ENCODE measurements at regions not wholly inside any gene's neighbourhood (a gene's known extent, or its start where the extent isn't known, plus 50 kb on each side); places are given as distances from the start of the nearest gene placed in this dataset.
A peak's percentile ranks its signal among the peaks of the same experiment; 100 is the strongest.

DNA sequence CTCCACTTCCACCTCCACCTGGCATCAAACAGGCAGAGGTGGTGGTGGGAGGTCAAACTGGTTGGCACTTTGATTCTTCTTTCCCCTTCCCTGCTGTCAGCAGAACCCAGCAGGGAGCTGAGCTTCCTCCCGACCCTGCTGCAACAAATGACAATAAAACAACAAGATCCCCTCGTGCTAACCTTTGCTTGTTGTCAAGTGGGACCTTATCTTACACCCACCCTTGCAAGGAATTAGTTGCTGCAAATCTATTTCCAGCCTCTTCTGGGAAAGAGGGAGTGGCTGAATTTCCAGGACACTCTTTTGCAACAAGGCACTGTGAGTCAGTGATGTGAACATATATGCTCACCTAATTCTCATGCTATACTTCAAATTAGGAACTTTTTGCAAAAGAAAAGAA is 655.1 kb downstream of the DSC3 start:
- H3K14ac ChIP-seq (ENCODE audit: insufficient read length), result no peak overlapping the region
- no peak overlapping the region for H2AK5ac ChIP-seq (ENCODE audit: low read depth, low read length)
- no peak overlapping the region for H3K23ac ChIP-seq (ENCODE audit: insufficient read length)
- DNase-seq (ENCODE audit: low read depth in 1 of 2, low spot score in 2 of 2), result no peak
- no peaks in the 10 kb centered on the region for H3K27me3 ChIP-seq (replicated peaks in 1 of 4; ENCODE audit: control insufficient read depth in 3 of 4, extremely low read depth in 1 of 4, insufficient read depth in 3 of 4, low read length in 3 of 4)
- no peak overlapping the region for H4K8ac ChIP-seq (ENCODE audit: extremely low read depth, insufficient read depth, low read length)
- H3K79me1 ChIP-seq (ENCODE audit: low read depth, low read length), result no peaks in the 10 kb centered on the region
- H2AFZ ChIP-seq (ENCODE audit: low read length), result no peak overlapping the region
- ChIA-PET POLR2A (ENCODE audit: partially characterized antibody) (no interaction called here), CTCF (ENCODE audit: partially characterized antibody) (interaction anchor here (1.1 to 1.3 kb wide), 2 partner anchors 11 to 17 kb away, joined by 3 to 6 read pairs; no protein-coding TSS in a partner anchor)
- H4K20me1 ChIP-seq (replicated peaks in 1 of 2; ENCODE audit: control insufficient read depth in 1 of 2, insufficient read depth in 2 of 2, low read length in 2 of 2), result no peaks in the 10 kb centered on the region
- H3K9me3 ChIP-seq (ENCODE audit: insufficient read depth in 2 of 2, low read depth in 1 of 2, low read length in 1 of 2), result no peaks in the 10 kb centered on the region
- peaks cover 0 to 3% (median 0%) of the 10 kb centered on the region in 4 experiments; a peak in 1 of 7 replicates for H3K4me1 ChIP-seq (replicated peaks in 1 of 4; ENCODE audit: control insufficient read depth in 3 of 4, insufficient read depth in 4 of 4, low read length in 3 of 4)
- no peaks in the 10 kb centered on the region for H3K79me2 ChIP-seq (ENCODE audit: control insufficient read depth in 1 of 2, insufficient read depth in 2 of 2, low read length in 2 of 2)
- peak overlapping the region in 1 of 2 experiments; percentile 26; a peak in 1 of 4 replicates for H3K4me2 ChIP-seq (ENCODE audit: insufficient read depth in 1 of 2, low read depth in 2 of 2, low read length in 2 of 2)
- no peak overlapping the region for H2BK12ac ChIP-seq (ENCODE audit: low read depth, low read length)
- H2BK20ac ChIP-seq (ENCODE audit: low read length), result no peak overlapping the region
- no peak overlapping the region for H3K9ac ChIP-seq (replicated peaks in 1 of 4; ENCODE audit: extremely low read depth in 1 of 4, low read depth in 3 of 4, low read length in 3 of 4)
- no peak overlapping the region for H2BK15ac ChIP-seq (ENCODE audit: low read length)
- no peaks in the 10 kb centered on the region for H3K23me2 ChIP-seq (ENCODE audit: low read depth, low read length)
- no peaks in the 10 kb centered on the region for H3K36me3 ChIP-seq (ENCODE audit: control insufficient read depth in 2 of 4, insufficient read depth in 4 of 4, low read length in 3 of 4)
- no peak overlapping the region for H3K4me3 ChIP-seq (ENCODE audit: extremely low read depth in 1 of 4, insufficient read depth in 2 of 4, low read depth in 3 of 4, low read length in 4 of 4)
- no peak for TF ChIP-seq RXRA (IDR thresholded peaks at IDR 0.05; ENCODE audit: insufficient read depth, low read depth, low read length)
- TF ChIP-seq CBX5 (IDR thresholded peaks at IDR 0.05; ENCODE audit: low read depth, low read length), result no peak
- TF ChIP-seq SP1 (IDR thresholded peaks at IDR 0.05; ENCODE audit: low read depth, low read length), result no peak
- H2BK120ac ChIP-seq (replicated peaks; ENCODE audit: low read depth, low read length), result no peak overlapping the region
- H3K56ac ChIP-seq (replicated peaks; ENCODE audit: insufficient read length, low read depth, low read length), result no peak overlapping the region
- H2BK5ac ChIP-seq (ENCODE audit: low read depth, low read length), result no peak overlapping the region
- no peak overlapping the region for H3K27ac ChIP-seq (ENCODE audit: low read depth, low read length)
- 13% methylated on average over 2 of the region's 2 CpGs; no CpG with 5 or more reads in 1 of the 2 experiments for WGBS, 2 experiments (ENCODE audit: extremely low coverage in 1 of 2, insufficient coverage in 1 of 2, insufficient read length in 1 of 2, insufficient replicate concordance in 2 of 2, low coverage in 1 of 2, low lambda C conversion rate in 2 of 2, missing lambda C conversion rate in 1 of 2)
- no peak overlapping the region for H3K4ac ChIP-seq (replicated peaks; ENCODE audit: insufficient read length, low read depth, low read length)
- no peak overlapping the region for H4K91ac ChIP-seq (replicated peaks; ENCODE audit: insufficient read length, low read length)
- no peak overlapping the region for H4K5ac ChIP-seq (ENCODE audit: insufficient read length, low read depth, low read length)
- no peak overlapping the region for H3K18ac ChIP-seq (ENCODE audit: extremely low read depth, low read length)
- no peak for FAIRE-seq
